Vagina (tissue), 2 donors: ENCODE measurements at regions not wholly inside any gene's neighbourhood (a gene's known extent, or its start where the extent isn't known, plus 50 kb on each side); places are given as distances from the start of the nearest gene placed in this dataset.

Experiments used
- CTCF ChIP-seq, 3 experiments: fragments of 450-650 bp in 2 of 3; fragments of 200-600 bp in 1 of 3; sonication (generic) in 1 of 3; IDR thresholded peaks; one replicate each; pipeline ENCODE4 v1.5.1; 2017 to 2019; ENCODE audit warnings: antibody characterized with exemption in 3 of 3, mild to moderate bottlenecking in 2 of 3, moderate library complexity in 2 of 3
- POLR2A ChIP-seq, 2 donors: fragments of 450-650 bp; IDR thresholded peaks; one replicate each; pipeline ENCODE4 v1.6.1; 2017; ENCODE audit warnings: antibody characterized with exemption in 2 of 2, mild to moderate bottlenecking in 2 of 2, moderate library complexity in 2 of 2
- POLR2AphosphoS5 ChIP-seq, 2 donors: sonication (generic); formaldehyde crosslinking; IDR thresholded peaks; one replicate each; pipeline ENCODE4 v1.9.0; 2017; ENCODE audit warnings: antibody characterized with exemption in 2 of 2, mild to moderate bottlenecking in 2 of 2, low read depth in 1 of 2; ENCODE audit not compliant: insufficient read depth in 1 of 2

GRCh38 chr4:38519666-38520065 lies 144.3 kb upstream of the KLF3 start:
- TF ChIP-seq CTCF (IDR thresholded peaks at IDR 0.05) = no peak
- TF ChIP-seq POLR2AphosphoS5 (IDR thresholded peaks at IDR 0.05; ENCODE audit: insufficient read depth in 1 of 2, low read depth in 1 of 2) = no peak
- no peak for TF ChIP-seq POLR2A (IDR thresholded peaks at IDR 0.05)
